NT2/D1 (cell line): ENCODE measurements at regions not wholly inside any gene's neighbourhood (a gene's known extent, or its start where the extent isn't known, plus 50 kb on each side); places are given as distances from the start of the nearest gene placed in this dataset.

Experiments
- YY1 ChIP-seq: IDR thresholded peaks from 2 replicates; pipeline ENCODE4 v1.6.1; 2011; ENCODE audit not compliant: insufficient read length, insufficient read depth
- ZNF274 ChIP-seq: IDR thresholded peaks from 2 replicates; pipeline ENCODE4 v1.6.1; 2011; ENCODE audit warnings: mild to moderate bottlenecking, low read depth, low read length

- TF ChIP-seq ZNF274, result no peak
- no peak for TF ChIP-seq YY1
These were observed 434.4 kb upstream of the ETAA1 start for GRCh38 chr2:66962716-66963115.
